Right lobe of liver (tissue), 6 donors: ENCODE measurements at regions not wholly inside any gene's neighbourhood (a gene's known extent, or its start where the extent isn't known, plus 50 kb on each side); places are given as distances from the start of the nearest gene placed in this dataset.

ENCODE experiments used
- ATAC-seq, 4 donors: fragments of 200-7000 bp; cut with Tn5 transposase; one replicate each; pipeline ENCODE4 v1.9.1; 2020; ENCODE audit warnings: mild to moderate bottlenecking in 4 of 4, moderate library complexity in 4 of 4
- DNase-seq, 3 donors: peaks; one replicate each; pipeline ENCODE4 v3.0.0-alpha.2; 2020
- H3K27ac ChIP-seq, 3 donors: fragments of 200-600 bp; one replicate each; pipeline ENCODE4 v1.8.0; 2022
- H3K27me3 ChIP-seq, 2 donors: fragments of 200-600 bp; one replicate each; pipeline ENCODE4 v1.8.0; 2022
- H3K36me3 ChIP-seq, 4 donors: fragments of 200-600 bp; sonication (generic) in 1 of 4; one replicate each; pipeline versions ENCODE4 v1.5.1 to v1.8.0; 2017 to 2022; ENCODE audit warnings: control low read depth in 1 of 4
- H3K4me1 ChIP-seq, 4 donors: fragments of 200-600 bp; sonication (generic) in 1 of 4; one replicate each; pipeline versions ENCODE4 v1.5.1 to v1.8.0; 2017 to 2022; ENCODE audit warnings: control low read depth in 1 of 4
- H3K4me3 ChIP-seq, 3 donors: fragments of 200-600 bp; one replicate each; pipeline ENCODE4 v1.8.0; 2022
- H3K9me3 ChIP-seq, 4 donors: fragments of 200-600 bp; sonication (generic) in 1 of 4; one replicate each; pipeline versions ENCODE4 v1.5.1 to v1.8.0; 2017 to 2022; ENCODE audit warnings: control low read depth in 1 of 4
- CTCF ChIP-seq, 4 donors: fragments of 200-600 bp in 3 of 4; fragments of 450-650 bp in 1 of 4; IDR thresholded peaks; one replicate each; pipeline versions ENCODE4 v1.5.1 to v1.8.0; 2016 to 2022; ENCODE audit warnings: antibody characterized with exemption in 4 of 4, mild to moderate bottlenecking in 2 of 4
- POLR2A ChIP-seq: fragments of 450-650 bp; IDR thresholded peaks from one replicate; pipeline ENCODE4 v1.6.1; 2017; ENCODE audit warnings: antibody characterized with exemption, mild to moderate bottlenecking
- WGBS: methylation state at CpG from one replicate; pipeline ENCODE4 v1.1.6; 2018; ENCODE audit warnings: low coverage, low lambda C conversion rate; ENCODE audit not compliant: insufficient coverage; ENCODE audit errors: missing lambda C conversion rate; 5-methylcytosine and 5-hydroxymethylcytosine counted together
- intact Hi-C, 2 donors: fragments of 100-400 bp; cut with DNase I; formaldehyde crosslinking; loops; one replicate each; pipeline versions ENCODE4 v1.11.2 to v1.14.1; 2022
- small RNA-seq, 2 experiments: library from RNA; depleted of rRNA; stranded (forward); fragments of <200 nt; gene quantifications; one replicate each; pipeline ENCODE3, GENCODE V24; 2016
- donor health status: DM: no; HTN: yes; CAD: no.
- donor health status: DM: no; HTN: no; CAD: no.
- donor health status: DM: no; HTN: no; CAD: no.
- donor health status: DM: no; HTN: yes; CAD: no.
- donor health status: DM: no; HTN: yes; CAD: no.

- no peak for DNase-seq
- no CpG with 5 or more reads among the region's 3 CpGs for WGBS
Measured at GRCh38 chr6:62338477-62338876, 52.5 kb upstream of the KHDRBS2 start.

More at GRCh38 chr6:62338477-62338876, 52.5 kb upstream of the KHDRBS2 start:
- H3K27ac ChIP-seq = no peak overlapping the region
- intact Hi-C loops = no loop called here
- ATAC-seq = no peak
- no peak for TF ChIP-seq CTCF (IDR thresholded peaks at IDR 0.05)
- no peak for TF ChIP-seq POLR2A
- H3K4me3 ChIP-seq = no peak overlapping the region
- no peaks in the 10 kb centered on the region for H3K27me3 ChIP-seq
- H3K4me1 ChIP-seq = no peaks in the 10 kb centered on the region
- no peaks in the 10 kb centered on the region for H3K36me3 ChIP-seq
- H3K9me3 ChIP-seq = no peaks in the 10 kb centered on the region

Small RNAs in the stretch of these regions (small RNA-seq; reads per million reads assigned to genes)
- 0 reads per million in 2 experiments for gene AL355375.2
